Fibroblast of lung (primary cell): ENCODE measurements at regions not wholly inside any gene's neighbourhood (a gene's known extent, or its start where the extent isn't known, plus 50 kb on each side); places are given as distances from the start of the nearest gene placed in this dataset.

Source experiments
- DNase-seq, 2 donors: peaks; one replicate each; pipeline versions ENCODE4 v3.0.0 to v3.0.0-alpha.2; 2010; ENCODE audit warnings: low read depth in 2 of 2
- H2AFZ ChIP-seq: 2 replicates; pipeline ENCODE4 v1.5.1; 2012; ENCODE audit warnings: low read length, control low read depth, inconsistent platforms
- H3K27ac ChIP-seq: 2 replicates; pipeline ENCODE4 v1.5.1; 2011; ENCODE audit warnings: low read length, control low read depth; ENCODE audit not compliant: insufficient read depth
- H3K27me3 ChIP-seq: 2 replicates; pipeline ENCODE4 v1.5.1; 2011; ENCODE audit warnings: mild to moderate bottlenecking, low read length; ENCODE audit not compliant: control insufficient read depth, insufficient read depth
- H3K36me3 ChIP-seq: 2 replicates; pipeline ENCODE4 v1.5.1; 2011; ENCODE audit warnings: low read length; ENCODE audit not compliant: control insufficient read depth, insufficient read depth
- H3K4me1 ChIP-seq: 2 replicates; pipeline ENCODE4 v1.5.1; 2011; ENCODE audit warnings: low read length; ENCODE audit not compliant: control insufficient read depth, insufficient read depth; ENCODE audit errors: extremely low read depth
- H3K4me2 ChIP-seq: 2 replicates; pipeline ENCODE4 v1.5.1; 2011; ENCODE audit warnings: low read length, control low read depth; ENCODE audit not compliant: insufficient read depth; ENCODE audit errors: extremely low read depth
- H3K4me3 ChIP-seq, 4 experiments: fragments of 200-600 bp in 1 of 4; sonication (generic) in 1 of 4; replicated peaks in 1 of 4; 2 replicates each; pipeline ENCODE4 v1.5.1; 2011 to 2016; ENCODE audit warnings: low read length in 4 of 4, low read depth in 3 of 4, mild to moderate bottlenecking in 3 of 4, control low read depth in 2 of 4, inconsistent platforms in 1 of 4, mixed read lengths in 1 of 4; ENCODE audit not compliant: insufficient read depth in 1 of 4; ENCODE audit errors: control extremely low read depth in 1 of 4
- H3K79me2 ChIP-seq: 2 replicates; pipeline ENCODE4 v1.5.1; 2012; ENCODE audit warnings: mild to moderate bottlenecking, low read length, inconsistent platforms; ENCODE audit not compliant: control insufficient read depth, insufficient read depth
- H3K9ac ChIP-seq: 2 replicates; pipeline ENCODE4 v1.5.1; 2011; ENCODE audit warnings: mild to moderate bottlenecking, low read length, control low read depth; ENCODE audit not compliant: insufficient read depth
- H3K9me3 ChIP-seq: 2 replicates; pipeline ENCODE4 v1.5.1; 2012; ENCODE audit warnings: low read depth, low read length; ENCODE audit not compliant: control insufficient read depth, insufficient read depth
- H4K20me1 ChIP-seq: 2 replicates; pipeline ENCODE4 v1.5.1; 2011; ENCODE audit warnings: low read length; ENCODE audit not compliant: control insufficient read depth, insufficient read depth; ENCODE audit errors: extremely low read depth
- EZH2 ChIP-seq: IDR thresholded peaks from 2 replicates; pipeline ENCODE4 v1.5.1; 2012; ENCODE audit warnings: low read length, control low read depth, mild to moderate bottlenecking; ENCODE audit errors: missing control alignments
- TF ChIP-seq, protein P1 (sequence below), 2 donors: IDR thresholded peaks in 1 of 2; conservative IDR thresholded peaks in 1 of 2; 1 replicate in 1 of 2; 2 replicates in 1 of 2; pipeline ENCODE4 v1.5.1; 2011 to 2012; ENCODE audit warnings: low read length in 2 of 2, control low read depth in 1 of 2, inconsistent platforms in 1 of 2, low read depth in 1 of 2, mild to moderate bottlenecking in 1 of 2

DNA sequence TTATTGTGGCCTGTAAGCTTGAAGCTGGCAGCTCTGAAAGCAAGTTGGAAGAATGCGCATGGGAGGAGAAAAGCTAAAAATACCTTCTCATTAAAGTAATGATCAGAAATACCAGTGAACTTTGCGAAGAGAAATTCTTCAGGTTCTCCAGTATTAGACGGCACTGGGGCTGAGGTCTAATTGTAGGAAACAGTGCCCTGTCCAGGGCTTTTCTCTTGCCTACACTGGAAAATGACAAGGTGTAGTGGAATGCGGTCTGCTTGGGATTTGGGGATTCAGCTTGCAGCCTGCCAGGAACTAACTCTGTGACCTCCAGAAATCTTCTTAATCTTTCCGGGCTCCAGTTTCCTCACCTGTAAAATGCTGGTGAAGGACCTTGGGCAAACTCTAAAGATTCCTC, 53.3 kb upstream of the KCNJ16 start:
- no peaks in the 10 kb centered on the region for H3K36me3 ChIP-seq
- DNase-seq = peak in 1 of 2 donors; percentile 47
- no peak overlapping the region for H3K9ac ChIP-seq
- H3K9me3 ChIP-seq = no peaks in the 10 kb centered on the region
- H3K4me3 ChIP-seq = no peak overlapping the region
- H3K4me1 ChIP-seq = no peaks in the 10 kb centered on the region
- H3K27ac ChIP-seq = no peak overlapping the region
- H3K4me2 ChIP-seq = no peak overlapping the region
- no peaks in the 10 kb centered on the region for H3K27me3 ChIP-seq
- no peak overlapping the region for H2AFZ ChIP-seq
- TF ChIP-seq, protein P1, sequence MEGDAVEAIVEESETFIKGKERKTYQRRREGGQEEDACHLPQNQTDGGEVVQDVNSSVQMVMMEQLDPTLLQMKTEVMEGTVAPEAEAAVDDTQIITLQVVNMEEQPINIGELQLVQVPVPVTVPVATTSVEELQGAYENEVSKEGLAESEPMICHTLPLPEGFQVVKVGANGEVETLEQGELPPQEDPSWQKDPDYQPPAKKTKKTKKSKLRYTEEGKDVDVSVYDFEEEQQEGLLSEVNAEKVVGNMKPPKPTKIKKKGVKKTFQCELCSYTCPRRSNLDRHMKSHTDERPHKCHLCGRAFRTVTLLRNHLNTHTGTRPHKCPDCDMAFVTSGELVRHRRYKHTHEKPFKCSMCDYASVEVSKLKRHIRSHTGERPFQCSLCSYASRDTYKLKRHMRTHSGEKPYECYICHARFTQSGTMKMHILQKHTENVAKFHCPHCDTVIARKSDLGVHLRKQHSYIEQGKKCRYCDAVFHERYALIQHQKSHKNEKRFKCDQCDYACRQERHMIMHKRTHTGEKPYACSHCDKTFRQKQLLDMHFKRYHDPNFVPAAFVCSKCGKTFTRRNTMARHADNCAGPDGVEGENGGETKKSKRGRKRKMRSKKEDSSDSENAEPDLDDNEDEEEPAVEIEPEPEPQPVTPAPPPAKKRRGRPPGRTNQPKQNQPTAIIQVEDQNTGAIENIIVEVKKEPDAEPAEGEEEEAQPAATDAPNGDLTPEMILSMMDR (conservative IDR thresholded peaks at IDR 0.05 in 1 of 2, IDR thresholded peaks at IDR 0.05 in 1 of 2; ENCODE audit: low read depth in 1 of 2, low read length in 2 of 2) = no peak
- no peak for TF ChIP-seq EZH2
- H3K79me2 ChIP-seq = no peaks in the 10 kb centered on the region
- no peaks in the 10 kb centered on the region for H4K20me1 ChIP-seq

DNA sequence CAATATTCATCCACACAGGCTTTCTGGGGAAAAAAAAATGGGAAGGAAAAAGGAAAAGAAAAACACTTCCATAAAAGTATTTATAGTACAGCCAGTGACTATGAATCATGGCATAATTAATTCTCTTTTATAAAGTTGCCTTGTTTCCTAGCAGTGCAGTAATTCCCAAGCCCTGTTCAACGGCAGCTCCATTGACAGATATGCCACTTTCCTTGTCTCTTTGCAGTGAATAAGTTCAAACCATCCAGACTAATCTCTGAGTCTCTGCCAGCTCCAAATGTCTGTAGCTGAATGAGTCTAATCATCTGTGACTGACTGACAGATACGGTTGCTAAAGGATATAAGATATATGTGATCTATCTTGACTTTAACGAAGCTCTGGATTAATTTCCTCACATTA, 52.9 kb upstream of the KCNJ16 start:
- Histone ChIP-seq H3K4me3 (no peak overlapping the region), H2AFZ (no peak overlapping the region), H3K27me3 (no peaks in the 10 kb centered on the region), H4K20me1 (no peaks in the 10 kb centered on the region), H3K79me2 (no peaks in the 10 kb centered on the region), H3K4me2 (no peak overlapping the region), H3K36me3 (no peaks in the 10 kb centered on the region), H3K9ac (no peak overlapping the region), H3K9me3 (no peaks in the 10 kb centered on the region), H3K27ac (no peak overlapping the region), H3K4me1 (no peaks in the 10 kb centered on the region)
- peak; percentile 9 to 38 for DNase-seq
- no peak for TF ChIP-seq EZH2
- TF ChIP-seq, protein P1 (conservative IDR thresholded peaks at IDR 0.05 in 1 of 2, IDR thresholded peaks at IDR 0.05 in 1 of 2; ENCODE audit: low read depth in 1 of 2, low read length in 2 of 2) = no peak

DNA sequence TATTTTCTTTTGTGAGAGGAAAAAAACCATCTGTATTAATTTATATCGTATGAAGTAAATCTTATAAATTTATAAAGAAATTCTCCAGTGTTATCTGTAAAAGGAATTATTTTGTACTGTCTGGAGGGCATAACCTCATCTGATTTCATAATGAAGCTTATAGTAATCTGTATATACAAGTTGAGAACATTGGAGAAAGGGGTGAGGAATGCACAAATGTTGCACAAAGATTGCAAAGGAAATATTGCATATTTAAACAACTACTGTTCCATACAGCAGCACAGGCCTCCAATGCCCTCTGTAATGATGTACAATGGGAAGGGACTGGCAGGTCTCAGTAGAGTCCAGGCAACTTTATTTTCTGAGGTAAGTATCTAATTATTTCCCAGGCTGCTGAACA, 50.8 kb upstream of the KCNJ16 start:
- Histone ChIP-seq H3K79me2 (no peaks in the 10 kb centered on the region), H4K20me1 (no peaks in the 10 kb centered on the region), H3K4me3 (no peak overlapping the region), H2AFZ (no peak overlapping the region), H3K4me2 (no peak overlapping the region), H3K36me3 (no peaks in the 10 kb centered on the region), H3K27ac (no peak overlapping the region), H3K4me1 (no peaks in the 10 kb centered on the region), H3K27me3 (no peaks in the 10 kb centered on the region), H3K9me3 (no peaks in the 10 kb centered on the region), H3K9ac (no peak overlapping the region)
- TF ChIP-seq, protein P1 (conservative IDR thresholded peaks at IDR 0.05 in 1 of 2, IDR thresholded peaks at IDR 0.05 in 1 of 2; ENCODE audit: low read depth in 1 of 2, low read length in 2 of 2) = no peak
- TF ChIP-seq EZH2 = no peak
- DNase-seq = peak in 1 of 2 donors; percentile 44
